HG02970 (cell line): ENCODE measurements at regions not wholly inside any gene's neighbourhood (a gene's known extent, or its start where the extent isn't known, plus 50 kb on each side); places are given as distances from the start of the nearest gene placed in this dataset.
"Not testable (repeated sequence)": the region's sequence is repeated elsewhere in the genome, so short reads cannot be mapped to it uniquely, and the experiment has no call there.

Experiments
- ATAC-seq: cut with Tn5 transposase; IDR thresholded peaks from one replicate; pipeline ENCODE4 v1.9.1; 2021; ENCODE audit warnings: mild to moderate bottlenecking, moderate library complexity, moderate number of reproducible peaks; ENCODE audit not compliant: unreplicated experiment, low FRiP score

DNA sequence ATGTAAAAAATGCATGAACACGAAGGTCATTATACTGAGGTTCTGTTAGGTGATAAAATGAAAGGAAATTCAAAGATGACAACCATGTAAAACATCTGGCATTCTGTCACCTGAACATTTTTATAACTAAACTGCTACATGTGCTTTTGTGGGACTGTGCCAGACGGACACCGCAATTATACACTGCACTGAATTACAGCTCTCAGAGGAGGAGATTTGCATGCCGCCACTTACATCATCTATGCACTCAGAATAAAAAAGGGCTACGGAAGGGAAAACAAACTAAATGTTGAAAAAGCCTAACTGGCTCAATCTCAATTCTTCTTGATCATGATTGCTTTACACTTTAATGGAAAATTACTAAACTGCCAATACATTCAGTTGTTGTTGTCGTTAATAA lies 614.0 kb upstream of the EYS start:
- no peak for ATAC-seq

DNA sequence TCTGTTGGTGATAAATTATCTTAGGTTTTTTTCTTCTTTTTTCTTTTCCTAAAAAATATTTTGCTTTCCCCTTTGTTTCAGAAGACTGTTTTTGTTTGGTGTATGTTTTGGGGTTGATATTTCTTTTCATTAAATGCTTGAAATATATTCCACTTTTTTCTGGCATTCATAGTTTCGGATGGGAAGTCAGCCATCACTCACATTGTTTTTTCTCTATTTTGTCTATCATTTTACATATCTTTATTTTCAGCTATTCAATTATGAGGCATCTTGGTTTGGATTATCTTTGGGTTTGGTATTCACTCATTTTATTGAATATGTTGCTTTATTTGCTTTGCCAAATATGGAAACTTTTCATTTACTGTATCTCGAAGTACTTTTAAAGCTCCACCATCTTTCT lies 600.5 kb upstream of the EYS start:
- no peak for ATAC-seq

GRCh38 chr6:66291905-66292304 lies 584.9 kb upstream of the EYS start:
- no peak for ATAC-seq

GRCh38 chr6:66289889-66290288 lies 582.9 kb upstream of the EYS start:
- no peak for ATAC-seq

GRCh38 chr6:66278115-66278514 lies 571.1 kb upstream of the EYS start:
- ATAC-seq = no peak

- ATAC-seq = no peak
Observed at GRCh38 chr6:66277400-66277799, 570.4 kb upstream of the EYS start.

- ATAC-seq = no peak
Observed at GRCh38 chr6:66265737-66266136, 558.7 kb upstream of the EYS start.

GRCh38 chr6:66264376-66264775 lies 557.4 kb upstream of the EYS start:
- no peak for ATAC-seq

- not testable (repeated sequence) for ATAC-seq
Observed at GRCh38 chr6:66258731-66259487, 551.9 kb upstream of the EYS start.

DNA sequence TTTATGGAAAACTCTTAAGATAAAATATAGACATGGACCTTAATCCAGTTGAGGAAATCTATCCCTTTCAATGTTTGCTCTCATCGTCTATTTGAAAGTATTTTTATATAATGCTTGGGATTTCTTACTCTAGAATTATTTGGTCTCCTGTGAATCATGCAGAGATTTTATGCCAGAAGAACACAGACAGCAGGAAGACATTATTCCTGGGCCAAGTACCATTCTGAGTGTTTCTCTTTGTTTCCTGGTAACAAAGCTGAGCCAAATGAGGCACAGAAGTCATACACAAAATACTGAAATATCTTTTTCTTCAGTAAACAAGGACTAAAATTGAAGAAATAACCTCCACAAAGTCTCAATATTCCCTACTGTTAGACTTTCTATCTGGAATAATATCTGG lies 538.2 kb upstream of the EYS start:
- ATAC-seq = no peak

- ATAC-seq = no peak
Observed at GRCh38 chr6:66238851-66239250, 531.8 kb upstream of the EYS start.

DNA sequence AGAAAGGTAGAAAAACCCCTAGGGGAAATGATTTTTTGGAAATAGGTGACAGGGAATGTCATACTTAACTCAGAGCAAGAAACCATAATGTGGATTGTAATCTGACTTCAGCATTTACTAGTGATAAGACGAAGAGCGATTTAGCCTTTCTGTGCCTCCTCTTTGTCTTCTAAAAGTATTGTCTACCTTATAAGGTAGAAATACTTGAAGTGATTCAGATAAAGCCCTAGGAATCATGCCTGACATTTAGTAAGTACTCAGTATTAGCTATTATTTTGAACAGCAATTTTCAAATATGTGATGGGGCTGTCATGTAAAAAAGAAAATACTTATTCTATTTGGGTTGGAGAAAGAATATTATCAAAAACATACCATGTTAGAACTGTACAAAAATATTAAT lies 525.9 kb upstream of the EYS start:
- ATAC-seq = no peak

GRCh38 chr6:66230591-66230990 lies 523.6 kb upstream of the EYS start:
- no peak for ATAC-seq

DNA sequence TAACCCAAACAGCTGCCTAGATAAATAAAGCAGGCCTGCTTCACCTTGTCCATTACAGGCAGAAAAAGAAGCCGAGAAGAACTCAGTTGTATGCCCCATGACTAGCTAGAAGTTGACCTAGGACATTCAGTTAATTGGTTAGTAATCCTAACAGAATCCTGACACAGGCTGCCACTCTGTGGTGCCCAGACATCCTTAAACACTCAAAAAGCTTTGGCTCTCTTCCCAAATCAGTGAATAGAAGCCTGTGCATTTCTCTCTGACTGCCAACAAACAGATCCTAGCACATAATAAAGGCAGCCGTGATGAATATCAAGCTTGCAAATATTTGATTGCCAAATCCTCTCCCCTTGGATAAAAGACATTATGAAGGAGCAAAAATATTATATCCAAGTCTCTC lies 519.1 kb upstream of the EYS start:
- ATAC-seq = no peak

DNA sequence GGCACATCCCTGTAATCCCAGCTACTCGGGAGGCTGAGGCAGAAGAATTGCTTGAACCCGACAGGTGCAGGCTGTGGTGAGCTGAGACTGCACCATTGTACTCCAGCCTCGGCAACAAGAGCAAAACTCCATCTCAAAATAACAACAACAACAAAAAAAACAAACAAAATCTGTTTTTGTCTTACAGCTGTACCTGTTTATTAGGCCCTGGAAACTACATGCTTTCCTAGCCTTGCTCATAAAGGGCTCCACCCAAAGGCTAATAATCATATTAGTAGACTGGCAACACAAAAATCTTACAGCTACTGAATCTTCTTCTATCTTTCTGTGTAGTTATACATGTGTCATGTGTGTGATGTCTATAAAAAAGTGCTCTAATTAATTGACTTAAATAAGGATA lies 503.9 kb upstream of the EYS start:
- no peak for ATAC-seq

DNA sequence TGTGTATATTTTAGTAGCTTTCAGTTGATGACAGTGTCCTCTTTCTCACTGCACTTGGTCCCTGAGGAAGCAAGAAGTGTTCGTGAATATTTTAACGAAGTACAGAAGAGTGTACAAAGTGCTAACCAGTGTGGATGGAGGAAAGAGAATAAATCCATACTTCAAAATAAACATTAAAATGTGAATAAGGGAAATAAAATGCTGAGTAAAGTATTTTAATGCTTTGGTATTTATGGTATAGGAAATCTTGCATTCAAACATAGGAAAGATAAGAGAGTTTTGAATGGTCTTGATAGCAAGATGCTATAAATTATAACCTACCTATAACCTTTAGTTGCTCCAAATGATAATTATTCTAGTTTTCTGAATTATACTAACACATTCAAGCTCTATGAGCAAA lies 493.4 kb upstream of the EYS start:
- no peak for ATAC-seq

DNA sequence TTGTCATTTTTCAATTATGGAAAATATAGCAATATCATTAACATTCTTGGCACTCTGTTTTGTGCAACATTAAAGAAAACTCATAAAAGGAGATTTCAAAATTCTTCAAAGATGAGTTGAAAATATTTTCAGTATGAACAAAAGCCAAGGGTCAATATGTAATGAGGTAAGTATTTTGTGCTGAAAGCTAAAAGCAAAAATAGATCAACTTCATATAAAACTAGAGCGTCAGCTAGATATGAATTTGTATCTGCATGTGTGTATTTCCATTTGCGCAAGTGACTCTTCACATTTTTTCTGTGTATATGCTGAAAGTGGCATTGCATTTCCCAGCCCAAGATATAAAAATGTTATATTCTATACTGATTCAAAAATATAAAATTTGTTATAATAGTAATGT lies 492.1 kb upstream of the EYS start:
- ATAC-seq = no peak

DNA sequence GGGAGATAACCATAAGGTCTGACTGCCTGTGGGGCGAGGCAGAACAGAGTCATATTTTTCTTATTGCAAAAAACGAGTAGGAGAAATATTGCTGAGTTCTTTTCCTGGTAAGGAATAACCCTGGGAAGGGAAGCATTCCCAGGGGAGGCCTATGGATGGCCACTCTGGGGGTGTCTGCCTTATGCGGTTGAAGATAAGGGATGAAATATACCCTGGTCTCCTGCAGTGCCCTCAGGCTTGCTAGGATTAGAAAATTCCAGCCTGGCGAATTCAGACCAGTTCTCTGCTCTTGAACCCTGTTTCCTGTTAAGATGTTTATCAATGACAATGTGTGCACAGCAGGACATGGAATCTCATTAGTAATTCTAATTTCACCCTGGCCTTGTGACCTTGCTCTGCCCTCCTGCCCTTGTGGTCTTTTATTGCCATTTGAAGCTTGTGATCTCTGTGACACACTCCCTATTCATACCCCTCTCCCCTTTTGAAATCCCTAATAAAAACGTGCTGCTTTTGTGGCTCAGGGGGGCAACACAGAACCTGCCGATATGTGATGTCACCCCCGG lies 491.1 kb upstream of the EYS start:
- no peak for ATAC-seq

- no peak for ATAC-seq
Observed at GRCh38 chr6:66190858-66191257, 483.8 kb upstream of the EYS start.

GRCh38 chr6:66189915-66190314 lies 482.9 kb upstream of the EYS start:
- ATAC-seq = no peak

DNA sequence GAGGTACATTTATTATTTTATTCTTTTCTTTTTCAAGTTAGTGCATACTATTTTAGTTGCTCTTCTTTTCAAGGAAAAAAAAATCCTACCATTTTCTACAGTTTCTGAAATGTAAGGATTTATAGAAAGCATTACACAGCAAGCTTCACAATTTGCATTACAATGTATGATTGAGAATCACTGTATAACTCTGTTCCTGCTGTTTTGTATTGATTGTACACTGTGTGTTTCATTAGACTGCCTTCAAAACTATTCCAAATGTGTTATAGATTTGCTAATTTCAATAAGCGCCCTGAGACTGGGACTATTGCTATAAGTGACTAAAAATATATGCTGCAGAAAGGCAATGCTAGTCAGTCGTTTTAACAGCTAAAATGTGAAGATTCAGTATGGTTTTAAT lies 479.7 kb upstream of the EYS start:
- no peak for ATAC-seq

GRCh38 chr6:66184091-66184490 lies 477.1 kb upstream of the EYS start:
- ATAC-seq = no peak

DNA sequence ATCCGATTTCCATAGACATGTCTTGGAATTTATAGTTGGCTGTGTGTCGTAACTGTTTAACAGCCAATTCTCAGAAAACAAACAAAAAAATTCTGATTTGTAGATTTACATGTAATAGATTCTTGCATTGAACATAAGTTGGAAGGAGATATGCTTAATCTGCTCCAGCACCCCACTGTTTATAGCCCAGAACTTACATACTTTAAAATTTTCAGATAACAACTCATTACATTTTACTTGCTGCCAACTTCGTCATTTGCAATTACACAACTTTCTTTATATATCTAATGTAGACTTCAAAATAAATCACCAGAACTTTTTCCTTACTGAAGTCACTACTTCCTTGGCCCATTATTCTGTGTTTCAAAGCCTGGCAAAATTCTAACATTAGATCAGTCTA lies 472.3 kb upstream of the EYS start:
- ATAC-seq = no peak
